Endothelial cell of umbilical vein (primary cell): ENCODE measurements at regions not wholly inside any gene's neighbourhood (a gene's known extent, or its start where the extent isn't known, plus 50 kb on each side); places are given as distances from the start of the nearest gene placed in this dataset.
A peak's percentile ranks its signal among the peaks of the same experiment; 100 is the strongest.

Experiments used
- BruUV-seq: library from RNA; stranded (reverse); fragments of 400-500 nt; replicated peaks from 2 replicates; lab custom pipeline; 2021; lab: Mats Ljungman, UMichigan
- CTCF ChIA-PET: fragments of 300-600, 350-600 bp; sonication (Branson Sonifier 250); formaldehyde crosslinking; loops from one replicate; lab custom pipeline; 2021; ENCODE audit warnings: antibody characterized with exemption, inconsistent platforms; lab: Charles Lee
- POLR2A ChIA-PET: fragments of 300-600, 350-600 bp; sonication (Branson Sonifier 250); formaldehyde crosslinking; loops from one replicate; lab custom pipeline; 2021; ENCODE audit warnings: antibody characterized with exemption, inconsistent platforms; lab: Charles Lee
- DNase-seq: peaks from one replicate; pipeline ENCODE4 v3.0.0-alpha.2; 2011; ENCODE audit warnings: low read depth, low spot score
- FAIRE-seq: peaks from 2 replicates; lab custom pipeline; 2011; peaks lifted over from hg19 to GRCh38; lab: Jason Lieb, UNC
- H2AFZ ChIP-seq: 2 replicates; pipeline ENCODE4 v1.6.0; 2012; ENCODE audit warnings: low read depth, low read length, control low read depth, inconsistent platforms
- H3K27ac ChIP-seq: 2 replicates; pipeline ENCODE4 v1.5.1; 2011; ENCODE audit warnings: low read depth, mild to moderate bottlenecking, control low read depth, low read length, moderate library complexity; ENCODE audit not compliant: insufficient read depth
- H3K27me3 ChIP-seq, 2 experiments: 2 replicates each; pipeline versions ENCODE4 v1.6.0 to v1.6.1; 2011; ENCODE audit warnings: low read length in 2 of 2, mixed read lengths in 1 of 2; ENCODE audit not compliant: control insufficient read depth in 2 of 2, insufficient read depth in 2 of 2
- H3K36me3 ChIP-seq, 2 experiments: 2 replicates in 1 of 2; 3 replicates in 1 of 2; pipeline ENCODE4 v1.5.1; 2011; ENCODE audit warnings: low read length in 2 of 2, mild to moderate bottlenecking in 1 of 2, moderate library complexity in 1 of 2; ENCODE audit not compliant: control insufficient read depth in 2 of 2, insufficient read depth in 2 of 2; ENCODE audit errors: extremely low read depth in 1 of 2
- H3K4me1 ChIP-seq: 3 replicates; pipeline ENCODE4 v1.5.1; 2011; ENCODE audit warnings: mild to moderate bottlenecking, low read length; ENCODE audit not compliant: control insufficient read depth, insufficient read depth; ENCODE audit errors: extremely low read depth
- H3K4me2 ChIP-seq: 2 replicates; pipeline ENCODE4 v1.6.1; 2011; ENCODE audit warnings: low read length, control low read depth, mixed read lengths; ENCODE audit not compliant: insufficient read depth
- H3K4me3 ChIP-seq, 3 experiments: fragments of 200-600 bp in 1 of 3; sonication (generic), shearing (Covaris generic) in 1 of 3; replicated peaks in 1 of 3; 2 replicates each; pipeline ENCODE4 v1.5.1; 2011 to 2016; ENCODE audit warnings: control low read depth in 3 of 3, low read length in 3 of 3, mild to moderate bottlenecking in 2 of 3, inconsistent platforms in 1 of 3, low read depth in 1 of 3, moderate library complexity in 1 of 3; ENCODE audit not compliant: insufficient read depth in 1 of 3
- H3K79me2 ChIP-seq: 2 replicates; pipeline ENCODE4 v1.6.0; 2012; ENCODE audit warnings: low read length, inconsistent platforms; ENCODE audit not compliant: control insufficient read depth, insufficient read depth
- H3K9ac ChIP-seq: replicated peaks from 2 replicates; pipeline ENCODE3; 2011; ENCODE audit warnings: low read length, control low read depth; ENCODE audit not compliant: insufficient read depth; ENCODE audit errors: extremely low read depth
- H3K9me1 ChIP-seq: replicated peaks from 3 replicates; pipeline ENCODE4 v1.6.0; 2011; ENCODE audit warnings: mild to moderate bottlenecking, low read length; ENCODE audit not compliant: control insufficient read depth, insufficient read depth; ENCODE audit errors: extremely low read depth
- H3K9me3 ChIP-seq: replicated peaks from 2 replicates; pipeline ENCODE4 v1.5.1; 2012; ENCODE audit warnings: low read length, inconsistent platforms; ENCODE audit not compliant: control insufficient read depth, insufficient read depth
- H4K20me1 ChIP-seq: replicated peaks from 2 replicates; pipeline ENCODE3; 2011; ENCODE audit warnings: mild to moderate bottlenecking, low read length; ENCODE audit not compliant: control insufficient read depth, insufficient read depth; ENCODE audit errors: extremely low read depth
- FOS ChIP-seq: IDR thresholded peaks from 2 replicates; pipeline ENCODE4 v1.6.1; 2011; ENCODE audit warnings: mild to moderate bottlenecking, low read length, moderate library complexity, borderline replicate concordance; ENCODE audit not compliant: insufficient read depth
- JUN ChIP-seq: IDR thresholded peaks from 2 replicates; pipeline ENCODE4 v1.6.1; 2011; ENCODE audit warnings: borderline replicate concordance, low read depth; ENCODE audit not compliant: insufficient read length, insufficient read depth
- MAX ChIP-seq: IDR thresholded peaks from 2 replicates; pipeline ENCODE4 v1.6.1; 2011; ENCODE audit not compliant: insufficient read depth, insufficient read length
- MYC ChIP-seq: IDR thresholded peaks from one replicate; pipeline ENCODE4 v1.6.1; 2011; ENCODE audit warnings: mild to moderate bottlenecking, low read depth, low read length
- POLR2AphosphoS5 ChIP-seq: IDR thresholded peaks from 2 replicates; pipeline ENCODE4 v1.6.1; 2012; ENCODE audit warnings: low read depth, mild to moderate bottlenecking, control low read depth, low read length, moderate library complexity; ENCODE audit not compliant: insufficient read depth
- dilution Hi-C: fragments of 300-500 bp; cut with MboI; formaldehyde crosslinking; loops from one replicate; pipeline ENCODE4 v1.15.0; 2019; ENCODE audit warnings: low sequenced_read_pairs; ENCODE audit not compliant: extremely low pct_ligation_motif_present
- intact Hi-C: fragments of 100-400 bp; cut with micrococcal nuclease; formaldehyde crosslinking; loops from one replicate; pipeline ENCODE4 v1.10.0; 2022
- TF ChIP-seq, protein P1 (sequence below), 2 donors: IDR thresholded peaks; 1 replicate in 1 of 2; 2 replicates in 1 of 2; pipeline ENCODE4 v1.5.1; 2011; ENCODE audit warnings: low read length in 2 of 2, mild to moderate bottlenecking in 2 of 2, moderate library complexity in 2 of 2, control low read depth in 1 of 2, inconsistent platforms in 1 of 2, low read depth in 1 of 2; ENCODE audit not compliant: insufficient read depth in 1 of 2; ENCODE audit errors: extremely low read depth in 1 of 2

- intact Hi-C loops = loop anchor here (1.0 to 10.0 kb wide), 8 partner anchors 46 to 660 kb away; partner anchors contain the start of genes CBX3, HNRNPA2B1 and HOXA5
- CTCF ChIA-PET = interaction anchor here (0.6 to 3.7 kb wide), 28 partner anchors 9 to 643 kb away, joined by 3 to 60 read pairs (median 6); partner anchors contain the start of gene HOXA5
Measured at GRCh38 chr7:26500749-26501352, 209.2 kb downstream of the SNX10 start.

More at GRCh38 chr7:26500749-26501352, 209.2 kb downstream of the SNX10 start:
- no peaks in the 10 kb centered on the region for H3K36me3 ChIP-seq
- no peak overlapping the region for H2AFZ ChIP-seq
- no TSS peak for BruUV-seq
- H3K4me2 ChIP-seq = no peak overlapping the region
- no peak overlapping the region for H3K4me3 ChIP-seq
- no peaks in the 10 kb centered on the region for H3K9me1 ChIP-seq
- FAIRE-seq (peak; percentile 82), DNase-seq (peak; percentile 52)
- dilution Hi-C loops = no loop called here
- no peaks in the 10 kb centered on the region for H4K20me1 ChIP-seq
- no peak overlapping the region for H3K27ac ChIP-seq
- no peaks in the 10 kb centered on the region for H3K79me2 ChIP-seq
- peaks cover 2 to 3% of the 10 kb centered on the region in 2 experiments for H3K27me3 ChIP-seq
- TF ChIP-seq JUN (no peak), MAX (no peak), FOS (no peak), POLR2AphosphoS5 (no peak), MYC (no peak)
- TF ChIP-seq, protein P1, sequence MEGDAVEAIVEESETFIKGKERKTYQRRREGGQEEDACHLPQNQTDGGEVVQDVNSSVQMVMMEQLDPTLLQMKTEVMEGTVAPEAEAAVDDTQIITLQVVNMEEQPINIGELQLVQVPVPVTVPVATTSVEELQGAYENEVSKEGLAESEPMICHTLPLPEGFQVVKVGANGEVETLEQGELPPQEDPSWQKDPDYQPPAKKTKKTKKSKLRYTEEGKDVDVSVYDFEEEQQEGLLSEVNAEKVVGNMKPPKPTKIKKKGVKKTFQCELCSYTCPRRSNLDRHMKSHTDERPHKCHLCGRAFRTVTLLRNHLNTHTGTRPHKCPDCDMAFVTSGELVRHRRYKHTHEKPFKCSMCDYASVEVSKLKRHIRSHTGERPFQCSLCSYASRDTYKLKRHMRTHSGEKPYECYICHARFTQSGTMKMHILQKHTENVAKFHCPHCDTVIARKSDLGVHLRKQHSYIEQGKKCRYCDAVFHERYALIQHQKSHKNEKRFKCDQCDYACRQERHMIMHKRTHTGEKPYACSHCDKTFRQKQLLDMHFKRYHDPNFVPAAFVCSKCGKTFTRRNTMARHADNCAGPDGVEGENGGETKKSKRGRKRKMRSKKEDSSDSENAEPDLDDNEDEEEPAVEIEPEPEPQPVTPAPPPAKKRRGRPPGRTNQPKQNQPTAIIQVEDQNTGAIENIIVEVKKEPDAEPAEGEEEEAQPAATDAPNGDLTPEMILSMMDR (IDR thresholded peaks at IDR 0.05; ENCODE audit: extremely low read depth in 1 of 2, insufficient read depth in 1 of 2, low read depth in 1 of 2, low read length in 2 of 2) = peak; percentile 25 to 29
- POLR2A ChIA-PET = no interaction called here
- H3K4me1 ChIP-seq = no peaks in the 10 kb centered on the region
- no peaks in the 10 kb centered on the region for H3K9me3 ChIP-seq
- no peak overlapping the region for H3K9ac ChIP-seq
